Parathyroid adenoma (tissue), 2 donors: ENCODE measurements at regions not wholly inside any gene's neighbourhood (a gene's known extent, or its start where the extent isn't known, plus 50 kb on each side); places are given as distances from the start of the nearest gene placed in this dataset.

ENCODE experiments used
- H2AFZ ChIP-seq: fragments of 300-600 bp; sonication (generic); one replicate; pipeline ENCODE4 v1.7.0; 2017; ENCODE audit warnings: antibody characterized with exemption, mild to moderate bottlenecking
- H3K27ac ChIP-seq: fragments of 300-600 bp; sonication (generic); one replicate; pipeline ENCODE4 v1.7.0; 2017
- H3K27me3 ChIP-seq: fragments of 300-600 bp; sonication (generic); one replicate; pipeline ENCODE4 v1.7.0; 2017; ENCODE audit warnings: low read length; ENCODE audit not compliant: control insufficient read depth, insufficient read depth
- H3K36me3 ChIP-seq: fragments of 300-600 bp; sonication (generic); one replicate; pipeline ENCODE4 v1.7.0; 2017; ENCODE audit warnings: low read length; ENCODE audit not compliant: control insufficient read depth, insufficient read depth
- H3K4me1 ChIP-seq: fragments of 300-600 bp; sonication (generic); one replicate; pipeline ENCODE4 v1.7.0; 2017; ENCODE audit warnings: control low read depth
- H3K4me2 ChIP-seq: fragments of 300-600 bp; sonication (generic); one replicate; pipeline ENCODE4 v1.7.0; 2017; ENCODE audit warnings: low read length
- H3K4me3 ChIP-seq: fragments of 300-600 bp; sonication (generic); one replicate; pipeline ENCODE4 v1.7.0; 2017; ENCODE audit warnings: low read depth, low read length
- H3K79me2 ChIP-seq: fragments of 300-600 bp; sonication (generic); one replicate; pipeline ENCODE4 v1.7.0; 2017; ENCODE audit warnings: control low read depth
- H3K9ac ChIP-seq: fragments of 300-600 bp; sonication (generic); one replicate; pipeline ENCODE4 v1.7.0; 2017; ENCODE audit warnings: mild to moderate bottlenecking
- H3K9me3 ChIP-seq: fragments of 300-600 bp; sonication (generic); one replicate; pipeline ENCODE4 v1.7.0; 2017; ENCODE audit warnings: low read length; ENCODE audit not compliant: control insufficient read depth
- TF ChIP-seq, protein P1 (sequence below): fragments of 300-600 bp; sonication (generic); IDR thresholded peaks from one replicate; pipeline ENCODE4 v1.7.0; 2017; ENCODE audit warnings: antibody characterized with exemption, mild to moderate bottlenecking
- donor health status: primary hyperparathyroidism.

DNA sequence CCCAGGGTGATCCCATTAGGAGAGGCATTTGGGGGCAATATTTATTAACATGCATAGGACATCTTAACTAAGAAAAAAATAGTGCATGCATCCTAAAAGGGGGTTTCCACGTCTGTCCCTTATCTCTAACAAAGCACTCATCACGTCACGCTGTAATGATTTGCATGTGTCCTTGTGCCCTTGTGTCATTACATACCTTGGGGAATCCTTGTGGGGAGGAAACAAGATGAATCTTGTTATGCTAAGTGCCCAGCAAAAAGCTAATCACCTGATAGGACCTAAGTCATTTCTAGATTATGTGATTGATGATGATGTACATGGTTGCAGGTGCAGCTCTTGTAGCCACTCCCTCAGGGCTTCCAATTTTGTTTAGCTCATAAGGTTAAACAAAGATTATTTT is 250.9 kb downstream of the FBXO15 start:
- no peak overlapping the region for H3K4me2 ChIP-seq
- no peak overlapping the region for H3K9ac ChIP-seq
- no peaks in the 10 kb centered on the region for H3K9me3 ChIP-seq
- H3K79me2 ChIP-seq = no peaks in the 10 kb centered on the region
- TF ChIP-seq, protein P1, sequence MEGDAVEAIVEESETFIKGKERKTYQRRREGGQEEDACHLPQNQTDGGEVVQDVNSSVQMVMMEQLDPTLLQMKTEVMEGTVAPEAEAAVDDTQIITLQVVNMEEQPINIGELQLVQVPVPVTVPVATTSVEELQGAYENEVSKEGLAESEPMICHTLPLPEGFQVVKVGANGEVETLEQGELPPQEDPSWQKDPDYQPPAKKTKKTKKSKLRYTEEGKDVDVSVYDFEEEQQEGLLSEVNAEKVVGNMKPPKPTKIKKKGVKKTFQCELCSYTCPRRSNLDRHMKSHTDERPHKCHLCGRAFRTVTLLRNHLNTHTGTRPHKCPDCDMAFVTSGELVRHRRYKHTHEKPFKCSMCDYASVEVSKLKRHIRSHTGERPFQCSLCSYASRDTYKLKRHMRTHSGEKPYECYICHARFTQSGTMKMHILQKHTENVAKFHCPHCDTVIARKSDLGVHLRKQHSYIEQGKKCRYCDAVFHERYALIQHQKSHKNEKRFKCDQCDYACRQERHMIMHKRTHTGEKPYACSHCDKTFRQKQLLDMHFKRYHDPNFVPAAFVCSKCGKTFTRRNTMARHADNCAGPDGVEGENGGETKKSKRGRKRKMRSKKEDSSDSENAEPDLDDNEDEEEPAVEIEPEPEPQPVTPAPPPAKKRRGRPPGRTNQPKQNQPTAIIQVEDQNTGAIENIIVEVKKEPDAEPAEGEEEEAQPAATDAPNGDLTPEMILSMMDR = no peak
- no peak overlapping the region for H2AFZ ChIP-seq
- no peaks in the 10 kb centered on the region for H3K27me3 ChIP-seq
- H3K27ac ChIP-seq = no peak overlapping the region
- H3K4me3 ChIP-seq = no peak overlapping the region
- H3K4me1 ChIP-seq = no peaks in the 10 kb centered on the region
- no peaks in the 10 kb centered on the region for H3K36me3 ChIP-seq

DNA sequence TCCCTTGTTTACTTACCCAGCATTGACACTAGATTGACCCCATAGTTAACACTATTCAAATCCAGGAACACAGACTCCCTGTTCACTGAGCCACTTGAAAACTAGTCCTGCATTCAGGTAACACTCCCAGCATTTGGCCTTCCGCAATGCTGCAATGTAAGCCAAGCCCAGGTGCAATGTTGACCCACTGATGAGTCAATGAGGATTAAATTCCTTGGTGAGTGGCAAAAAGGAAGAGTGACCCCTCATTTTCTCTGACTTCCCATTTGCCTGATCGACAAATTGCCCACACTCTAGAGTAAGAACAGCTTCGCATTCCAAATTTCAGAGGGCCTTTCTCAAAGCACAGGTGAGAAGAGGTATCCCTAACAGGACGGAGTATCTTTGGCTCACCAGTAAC is 251.9 kb downstream of the FBXO15 start:
- Histone ChIP-seq H3K9me3 (no peaks in the 10 kb centered on the region), H3K4me1 (no peaks in the 10 kb centered on the region), H3K4me2 (no peak overlapping the region), H3K79me2 (no peaks in the 10 kb centered on the region), H3K4me3 (no peak overlapping the region), H3K9ac (no peak overlapping the region), H3K27me3 (no peaks in the 10 kb centered on the region), H3K27ac (no peak overlapping the region), H2AFZ (no peak overlapping the region), H3K36me3 (no peaks in the 10 kb centered on the region)
- TF ChIP-seq, protein P1 = no peak

DNA sequence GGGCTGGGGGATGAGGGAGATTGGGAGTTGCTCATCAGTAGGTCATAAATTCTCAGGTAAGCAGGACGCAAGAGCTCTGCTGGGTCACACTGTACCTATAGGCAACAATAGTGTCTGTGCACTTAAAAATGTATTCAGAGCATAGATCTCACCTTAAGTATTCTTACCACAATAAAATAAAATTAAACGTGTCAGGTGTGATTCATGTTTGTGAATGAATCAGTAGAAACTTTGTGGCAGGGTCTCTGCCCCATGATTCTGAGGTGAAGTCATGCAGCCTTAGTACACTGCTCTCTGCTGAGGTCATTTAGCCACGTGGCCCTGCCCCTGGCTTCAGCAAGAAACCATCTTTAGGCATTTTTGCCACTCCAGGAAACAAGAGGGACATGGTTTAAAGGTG is 253.8 kb downstream of the FBXO15 start:
- Histone ChIP-seq H3K9ac (no peak overlapping the region), H3K4me3 (no peak overlapping the region), H3K4me1 (no peaks in the 10 kb centered on the region), H3K79me2 (no peaks in the 10 kb centered on the region), H2AFZ (no peak overlapping the region), H3K9me3 (no peaks in the 10 kb centered on the region), H3K27me3 (no peaks in the 10 kb centered on the region), H3K36me3 (no peaks in the 10 kb centered on the region), H3K4me2 (no peak overlapping the region), H3K27ac (no peak overlapping the region)
- TF ChIP-seq, protein P1 = no peak

DNA sequence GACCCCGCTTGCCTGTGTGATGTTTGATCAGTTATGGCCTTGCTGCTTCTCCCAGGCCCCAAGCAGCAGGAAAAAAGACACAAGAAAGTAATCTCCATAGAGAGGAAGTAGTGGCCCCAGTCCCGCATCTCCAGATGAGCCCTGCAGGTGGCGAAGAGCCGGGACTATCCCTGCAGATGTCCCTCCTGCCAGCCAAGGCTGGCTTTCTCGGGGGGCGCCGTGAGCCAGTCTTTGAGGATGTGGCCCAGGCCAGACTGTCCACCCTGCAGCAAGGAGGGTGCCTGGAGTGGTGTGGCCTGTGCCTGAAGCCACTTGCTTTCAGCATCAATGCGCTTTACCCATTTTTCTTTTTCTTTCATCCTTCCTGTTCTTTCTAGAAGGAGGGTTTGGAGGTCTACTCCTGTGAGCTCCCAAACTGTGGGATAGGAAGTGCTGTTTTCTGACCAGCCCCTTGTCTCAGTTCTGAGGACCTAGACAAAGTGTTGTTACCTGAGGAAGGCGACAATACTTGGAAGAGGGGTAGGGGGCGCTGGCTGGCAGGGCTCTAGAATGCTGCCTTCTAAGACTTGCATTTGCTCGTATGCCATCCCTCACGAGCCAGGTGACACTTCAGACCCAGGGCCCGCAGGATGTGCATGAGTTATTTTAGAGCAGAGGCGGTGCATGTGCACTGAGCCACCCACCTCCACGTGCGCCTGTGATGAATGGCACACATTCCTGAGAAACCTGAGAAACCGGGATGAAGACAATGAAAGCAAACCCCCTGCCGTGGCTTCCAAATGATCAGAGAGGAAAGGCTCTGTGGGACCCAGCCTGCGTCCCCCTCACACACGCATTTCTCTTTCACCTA is 255.8 kb downstream of the FBXO15 start:
- Histone ChIP-seq H3K9ac (no peak overlapping the region), H2AFZ (no peak overlapping the region), H3K27me3 (no peaks in the 10 kb centered on the region), H3K79me2 (no peaks in the 10 kb centered on the region), H3K9me3 (no peaks in the 10 kb centered on the region), H3K4me3 (no peak overlapping the region), H3K4me1 (no peaks in the 10 kb centered on the region), H3K27ac (no peak overlapping the region), H3K4me2 (no peak overlapping the region), H3K36me3 (no peaks in the 10 kb centered on the region)
- TF ChIP-seq, protein P1 = no peak

DNA sequence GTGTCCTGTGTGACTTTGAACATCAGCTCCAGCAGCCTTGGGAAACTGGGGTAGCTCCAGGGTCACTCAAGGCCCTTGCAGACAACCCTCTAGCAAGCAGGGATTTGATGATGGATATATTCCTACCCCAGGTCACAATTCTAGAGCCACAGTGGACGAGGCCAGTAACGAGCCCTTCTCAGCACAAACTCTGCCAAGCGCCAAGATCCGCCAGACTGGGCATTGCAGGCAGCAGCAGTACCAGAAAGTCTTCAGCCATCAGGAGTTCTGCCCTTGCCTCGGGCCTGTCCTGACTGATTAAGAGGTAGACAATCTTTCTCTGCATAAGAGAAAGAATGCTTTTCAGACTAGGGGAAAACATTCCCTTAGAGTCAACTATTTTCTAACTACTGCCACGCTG is 259.1 kb downstream of the FBXO15 start:
- Histone ChIP-seq H3K4me1 (no peaks in the 10 kb centered on the region), H3K4me2 (no peak overlapping the region), H3K9ac (no peak overlapping the region), H3K9me3 (no peaks in the 10 kb centered on the region), H3K27me3 (no peaks in the 10 kb centered on the region), H3K27ac (no peak overlapping the region), H3K4me3 (no peak overlapping the region), H3K36me3 (no peaks in the 10 kb centered on the region), H2AFZ (no peak overlapping the region), H3K79me2 (no peaks in the 10 kb centered on the region)
- TF ChIP-seq, protein P1 = no peak
